ENCODE measurements at regions not wholly inside any gene's neighbourhood (a gene's known extent, or its start where the extent isn't known, plus 50 kb on each side); places are given as distances from the start of the nearest gene placed in this dataset.
"Not testable (repeated sequence)": the region's sequence is repeated elsewhere in the genome, so short reads cannot be mapped to it uniquely, and the experiment has no call there.

GRCh38 chr11:25456211-25456610 is 875.7 kb upstream of the ANO3 start:
- no peak for ATAC-seq
- DNase-seq, result no peak
- intact Hi-C loops (cut with DNase I, micrococcal nuclease), result no loop called here

GRCh38 chr11:25483915-25484635 is 847.9 kb upstream of the ANO3 start:
- DNase-seq (no peak), ATAC-seq (no peak)
- intact Hi-C loops (cut with DNase I, micrococcal nuclease), result no loop called here

- no peak for DNase-seq
- intact Hi-C loops (cut with DNase I, micrococcal nuclease), result no loop called here
- no peak for ATAC-seq
Observed at GRCh38 chr11:25485315-25485714, 846.6 kb upstream of the ANO3 start.

- intact Hi-C loops (cut with DNase I, micrococcal nuclease), result not testable (repeated sequence)
Observed at GRCh38 chr11:25486338-25486737, 845.6 kb upstream of the ANO3 start.

GRCh38 chr11:25488176-25488575 is 843.8 kb upstream of the ANO3 start:
- ATAC-seq; DNase-seq; intact Hi-C loops (cut with DNase I, micrococcal nuclease): not testable (repeated sequence)

More at GRCh38 chr11:25486338-25486737, 845.6 kb upstream of the ANO3 start:
- not testable (repeated sequence) for DNase-seq, ATAC-seq

- ATAC-seq; intact Hi-C loops (cut with DNase I, micrococcal nuclease); DNase-seq: not testable (repeated sequence)
Observed at GRCh38 chr11:25501426-25501825, 830.5 kb upstream of the ANO3 start.

- DNase-seq (no peak), ATAC-seq (no peak)
- intact Hi-C loops (cut with DNase I, micrococcal nuclease), result no loop called here
Observed at GRCh38 chr11:25515576-25515975, 816.4 kb upstream of the ANO3 start.

- ATAC-seq (no peak), DNase-seq (no peak)
- intact Hi-C loops (cut with DNase I, micrococcal nuclease), result no loop called here
Observed at GRCh38 chr11:25520459-25520858, 811.5 kb upstream of the ANO3 start.

- DNase-seq, result no peak
- no peak for ATAC-seq
- intact Hi-C loops (cut with DNase I, micrococcal nuclease), result no loop called here
Observed at GRCh38 chr11:25527841-25528240, 804.1 kb upstream of the ANO3 start.

GRCh38 chr11:25529572-25529971 is 802.4 kb upstream of the ANO3 start:
- intact Hi-C loops (cut with DNase I, micrococcal nuclease), result no loop called here
- ATAC-seq, result no peak
- no peak for DNase-seq

GRCh38 chr11:25535467-25536272 is 796.3 kb upstream of the ANO3 start:
- DNase-seq (no peak), ATAC-seq (no peak)
- intact Hi-C loops (cut with DNase I, micrococcal nuclease), result no loop called here

GRCh38 chr11:25536289-25536688 is 795.6 kb upstream of the ANO3 start:
- DNase-seq, result no peak
- intact Hi-C loops (cut with DNase I, micrococcal nuclease), result no loop called here
- ATAC-seq, result no peak

GRCh38 chr11:25537393-25537792 is 794.5 kb upstream of the ANO3 start:
- intact Hi-C loops (cut with DNase I, micrococcal nuclease), result no loop called here
- no peak for ATAC-seq
- no peak for DNase-seq

GRCh38 chr11:25547292-25547691 is 784.6 kb upstream of the ANO3 start:
- intact Hi-C loops (cut with DNase I, micrococcal nuclease), result no loop called here
- no peak for ATAC-seq
- DNase-seq, result no peak

GRCh38 chr11:25562417-25562816 is 769.5 kb upstream of the ANO3 start:
- ATAC-seq (no peak), DNase-seq (no peak)
- intact Hi-C loops (cut with DNase I, micrococcal nuclease), result no loop called here

- intact Hi-C loops (cut with DNase I, micrococcal nuclease), result no loop called here
- no peak for DNase-seq
- no peak for ATAC-seq
Observed at GRCh38 chr11:25565846-25566245, 766.1 kb upstream of the ANO3 start.

GRCh38 chr11:25566298-25567200 is 765.4 kb upstream of the ANO3 start:
- DNase-seq (no peak), ATAC-seq (no peak)
- intact Hi-C loops (cut with DNase I, micrococcal nuclease), result no loop called here

GRCh38 chr11:25576320-25576719 is 755.6 kb upstream of the ANO3 start:
- no peak for ATAC-seq
- DNase-seq, result no peak
- intact Hi-C loops (cut with DNase I, micrococcal nuclease), result no loop called here

- ATAC-seq; DNase-seq; intact Hi-C loops (cut with DNase I, micrococcal nuclease): not testable (repeated sequence)
Observed at GRCh38 chr11:25579554-25579953, 752.4 kb upstream of the ANO3 start.
